SU-DHL-6 (cell line): ENCODE measurements at regions not wholly inside any gene's neighbourhood (a gene's known extent, or its start where the extent isn't known, plus 50 kb on each side); places are given as distances from the start of the nearest gene placed in this dataset.

Experiments
- CTCF ChIP-seq: fragments of 200-600 bp; sonication (generic); IDR thresholded peaks from one replicate; pipeline ENCODE4 v1.5.1; 2017; ENCODE audit warnings: antibody characterized with exemption, mild to moderate bottlenecking, low read length, moderate library complexity; ENCODE audit not compliant: insufficient read depth, poor library complexity, severe bottlenecking
- EZH2phosphoT487 ChIP-seq: fragments of 200-600 bp; sonication (generic), shearing (Covaris generic); conservative IDR thresholded peaks from 2 replicates; pipeline ENCODE4 v1.6.1; 2018; ENCODE audit warnings: mild to moderate bottlenecking, antibody characterized with exemption, low read length, moderate library complexity, mixed read lengths

GRCh38 chr3:178203165-178203564 is 333.1 kb upstream of the KCNMB2 start:
- TF ChIP-seq CTCF (no peak), EZH2phosphoT487 (no peak)
